ENCODE measurements at regions not wholly inside any gene's neighbourhood (a gene's known extent, or its start where the extent isn't known, plus 50 kb on each side); places are given as distances from the start of the nearest gene placed in this dataset.

DNA sequence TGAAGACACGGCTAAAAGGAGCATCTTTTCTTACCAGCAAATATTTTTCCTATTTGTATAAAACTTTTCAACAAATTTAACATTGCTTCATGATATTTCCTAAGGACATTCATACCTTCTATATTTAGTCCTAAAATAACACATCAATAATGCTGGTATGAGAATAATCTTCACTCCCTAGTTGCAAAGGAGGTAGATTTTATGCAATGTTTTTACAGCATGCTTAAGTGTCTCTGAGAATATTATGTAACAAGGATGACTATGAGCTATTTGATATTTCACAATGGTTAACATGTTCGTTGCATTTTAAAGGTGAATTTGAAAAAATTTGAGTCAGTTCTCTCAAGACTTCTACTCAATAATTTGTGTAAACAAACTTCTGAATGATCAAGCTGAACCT lies 506.7 kb downstream of the NUP35 start:
- no peak for TF ChIP-seq POLR2A (IDR thresholded peaks at IDR 0.05)
- TF ChIP-seq, protein P1, sequence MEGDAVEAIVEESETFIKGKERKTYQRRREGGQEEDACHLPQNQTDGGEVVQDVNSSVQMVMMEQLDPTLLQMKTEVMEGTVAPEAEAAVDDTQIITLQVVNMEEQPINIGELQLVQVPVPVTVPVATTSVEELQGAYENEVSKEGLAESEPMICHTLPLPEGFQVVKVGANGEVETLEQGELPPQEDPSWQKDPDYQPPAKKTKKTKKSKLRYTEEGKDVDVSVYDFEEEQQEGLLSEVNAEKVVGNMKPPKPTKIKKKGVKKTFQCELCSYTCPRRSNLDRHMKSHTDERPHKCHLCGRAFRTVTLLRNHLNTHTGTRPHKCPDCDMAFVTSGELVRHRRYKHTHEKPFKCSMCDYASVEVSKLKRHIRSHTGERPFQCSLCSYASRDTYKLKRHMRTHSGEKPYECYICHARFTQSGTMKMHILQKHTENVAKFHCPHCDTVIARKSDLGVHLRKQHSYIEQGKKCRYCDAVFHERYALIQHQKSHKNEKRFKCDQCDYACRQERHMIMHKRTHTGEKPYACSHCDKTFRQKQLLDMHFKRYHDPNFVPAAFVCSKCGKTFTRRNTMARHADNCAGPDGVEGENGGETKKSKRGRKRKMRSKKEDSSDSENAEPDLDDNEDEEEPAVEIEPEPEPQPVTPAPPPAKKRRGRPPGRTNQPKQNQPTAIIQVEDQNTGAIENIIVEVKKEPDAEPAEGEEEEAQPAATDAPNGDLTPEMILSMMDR (IDR thresholded peaks at IDR 0.05): no peak
